ENCODE measurements at regions not wholly inside any gene's neighbourhood (a gene's known extent, or its start where the extent isn't known, plus 50 kb on each side); places are given as distances from the start of the nearest gene placed in this dataset.
"Not testable (repeated sequence)": the region's sequence is repeated elsewhere in the genome, so short reads cannot be mapped to it uniquely, and the experiment has no call there.

- TF ChIP-seq, protein P1, sequence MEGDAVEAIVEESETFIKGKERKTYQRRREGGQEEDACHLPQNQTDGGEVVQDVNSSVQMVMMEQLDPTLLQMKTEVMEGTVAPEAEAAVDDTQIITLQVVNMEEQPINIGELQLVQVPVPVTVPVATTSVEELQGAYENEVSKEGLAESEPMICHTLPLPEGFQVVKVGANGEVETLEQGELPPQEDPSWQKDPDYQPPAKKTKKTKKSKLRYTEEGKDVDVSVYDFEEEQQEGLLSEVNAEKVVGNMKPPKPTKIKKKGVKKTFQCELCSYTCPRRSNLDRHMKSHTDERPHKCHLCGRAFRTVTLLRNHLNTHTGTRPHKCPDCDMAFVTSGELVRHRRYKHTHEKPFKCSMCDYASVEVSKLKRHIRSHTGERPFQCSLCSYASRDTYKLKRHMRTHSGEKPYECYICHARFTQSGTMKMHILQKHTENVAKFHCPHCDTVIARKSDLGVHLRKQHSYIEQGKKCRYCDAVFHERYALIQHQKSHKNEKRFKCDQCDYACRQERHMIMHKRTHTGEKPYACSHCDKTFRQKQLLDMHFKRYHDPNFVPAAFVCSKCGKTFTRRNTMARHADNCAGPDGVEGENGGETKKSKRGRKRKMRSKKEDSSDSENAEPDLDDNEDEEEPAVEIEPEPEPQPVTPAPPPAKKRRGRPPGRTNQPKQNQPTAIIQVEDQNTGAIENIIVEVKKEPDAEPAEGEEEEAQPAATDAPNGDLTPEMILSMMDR (IDR thresholded peaks at IDR 0.05; ENCODE audit: control insufficient read depth, extremely low read depth, insufficient read depth) = no peak
- H3K4me3 ChIP-seq (ENCODE audit: low read depth, low read length) = no peak overlapping the region
- no peak for DNase-seq (ENCODE audit: low read depth)
These were observed 93.8 kb downstream of the NXNL2 start for GRCh38 chr9:88628811-88629210.

DNA sequence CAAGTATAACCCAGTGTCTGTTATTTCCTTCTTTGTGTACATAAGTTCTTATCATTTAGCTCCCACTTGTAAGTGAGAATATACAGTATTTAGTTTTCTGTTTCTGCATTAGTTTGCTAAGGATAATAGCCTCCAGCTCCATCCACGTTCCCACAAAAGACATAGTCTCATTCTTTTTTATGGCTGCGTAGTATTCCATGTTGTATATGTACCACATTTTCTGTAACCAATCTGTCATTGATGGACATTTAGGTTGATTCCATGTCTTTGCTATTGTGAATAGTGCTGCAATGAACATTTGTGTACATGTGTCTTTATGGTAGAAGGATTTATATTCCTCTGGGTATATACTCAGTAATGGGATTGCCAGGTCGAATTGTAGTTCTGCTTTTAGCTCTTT is 95.6 kb downstream of the NXNL2 start:
- H3K4me3 ChIP-seq (ENCODE audit: low read depth, low read length); DNase-seq (ENCODE audit: low read depth): not testable (repeated sequence)

DNA sequence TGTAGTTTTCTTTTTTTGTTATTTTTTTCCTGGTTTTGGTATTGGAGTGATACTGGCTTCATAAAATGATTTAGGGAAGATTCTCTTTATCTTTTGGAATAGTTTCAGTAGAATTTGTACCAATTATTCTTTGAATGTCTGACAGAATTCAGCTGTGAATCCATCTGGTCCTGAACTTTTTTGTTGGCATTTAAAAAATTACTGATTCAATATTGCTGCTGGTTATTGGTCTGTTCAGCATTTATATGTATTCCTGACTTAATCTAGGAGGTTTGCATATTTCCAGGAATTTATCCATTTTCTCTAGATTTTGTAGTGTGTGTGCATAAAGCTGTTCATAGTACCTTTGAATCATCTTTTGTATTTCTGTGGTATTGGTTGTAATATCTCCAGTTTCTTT is 100.2 kb downstream of the NXNL2 start:
- TF ChIP-seq, protein P1 (IDR thresholded peaks at IDR 0.05; ENCODE audit: control insufficient read depth, extremely low read depth, insufficient read depth) = no peak
- DNase-seq (ENCODE audit: low read depth) = no peak

DNA sequence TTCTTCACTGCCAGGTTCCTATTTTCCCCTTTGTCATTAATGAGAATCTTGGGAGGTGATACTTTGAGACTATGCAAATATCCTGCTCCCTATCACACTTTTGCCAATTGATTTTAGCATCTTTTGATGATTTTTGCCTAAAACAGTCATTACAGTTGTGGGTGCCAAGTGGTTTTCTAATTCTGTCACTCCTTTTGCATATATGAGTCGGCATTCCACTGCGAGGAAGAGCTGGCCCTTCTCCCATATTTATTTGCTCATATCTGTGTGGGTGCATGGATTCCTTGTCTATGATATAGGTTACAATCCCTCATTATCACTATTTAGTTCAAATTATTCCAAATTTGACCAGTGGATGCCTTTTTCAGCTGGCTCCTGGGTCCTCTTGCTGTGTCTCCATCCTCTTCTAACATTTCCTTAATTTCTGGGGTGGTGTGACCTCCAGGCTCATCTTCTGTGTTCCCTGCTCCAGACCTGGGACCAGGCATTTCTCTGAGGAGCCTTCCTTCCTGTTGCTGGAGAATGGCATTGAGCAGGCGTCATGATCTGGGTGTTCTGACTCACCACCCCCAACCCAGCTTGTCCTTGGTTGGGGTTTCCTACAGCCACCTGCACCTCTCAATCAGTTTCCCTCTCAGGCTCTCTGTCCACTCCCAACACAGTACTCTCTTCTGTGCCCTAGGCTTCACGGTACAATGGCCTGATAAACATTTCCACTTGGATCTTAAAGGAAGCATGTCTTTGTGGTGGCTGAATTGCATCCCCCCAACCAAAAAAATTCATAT is 106.7 kb downstream of the NXNL2 start:
- DNase-seq (ENCODE audit: low read depth) = no peak
- H3K4me3 ChIP-seq (ENCODE audit: low read depth, low read length) = no peak overlapping the region
- TF ChIP-seq, protein P1 (IDR thresholded peaks at IDR 0.05; ENCODE audit: control insufficient read depth, extremely low read depth, insufficient read depth) = no peak

More for the DNA sequence above, 100.2 kb downstream of the NXNL2 start:
- no peak overlapping the region for H3K4me3 ChIP-seq (ENCODE audit: low read depth, low read length)

DNA sequence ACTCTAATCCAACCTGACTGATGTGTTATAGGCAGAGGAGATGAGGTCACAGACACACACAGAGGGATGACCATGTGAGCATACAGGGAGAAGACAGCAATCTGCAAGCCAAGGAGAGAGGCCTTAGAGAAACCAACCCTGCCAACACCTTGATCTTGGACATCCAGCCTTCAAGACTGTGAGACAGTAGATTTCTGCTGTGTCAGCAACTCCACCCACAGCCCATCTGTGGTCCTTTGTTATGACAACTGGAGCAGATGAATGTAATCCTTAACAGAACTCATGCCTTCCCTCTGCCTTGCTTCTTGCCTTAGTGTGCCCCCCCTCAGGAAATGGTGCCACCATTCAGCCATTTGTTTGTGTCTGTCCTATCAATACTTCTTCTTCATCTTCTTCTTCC is 107.4 kb downstream of the NXNL2 start:
- no peak overlapping the region for H3K4me3 ChIP-seq (ENCODE audit: low read depth, low read length)
- TF ChIP-seq, protein P1 (IDR thresholded peaks at IDR 0.05; ENCODE audit: control insufficient read depth, extremely low read depth, insufficient read depth) = no peak
- no peak for DNase-seq (ENCODE audit: low read depth)

DNA sequence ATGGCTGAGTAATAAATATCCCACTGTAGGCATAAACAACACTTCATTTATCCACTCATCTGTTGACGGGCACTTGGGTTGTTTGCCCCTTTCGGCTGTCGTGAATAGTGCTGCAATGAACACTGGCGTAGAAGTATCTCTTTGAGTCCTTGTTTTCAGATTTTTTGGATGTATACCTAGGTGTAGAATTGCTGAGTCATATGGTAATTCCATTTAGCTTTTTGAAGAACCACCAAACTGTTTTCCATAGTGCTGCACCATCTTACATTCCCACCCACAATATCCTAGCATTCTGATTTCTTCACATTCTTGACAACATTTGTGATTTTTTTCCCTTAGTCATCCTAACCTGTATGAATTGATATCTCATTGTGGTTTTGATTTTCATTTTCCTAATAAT is 109.0 kb downstream of the NXNL2 start:
- no peak overlapping the region for H3K4me3 ChIP-seq (ENCODE audit: low read depth, low read length)
- no peak for DNase-seq (ENCODE audit: low read depth)
- TF ChIP-seq, protein P1 (IDR thresholded peaks at IDR 0.05; ENCODE audit: control insufficient read depth, extremely low read depth, insufficient read depth) = no peak

DNA sequence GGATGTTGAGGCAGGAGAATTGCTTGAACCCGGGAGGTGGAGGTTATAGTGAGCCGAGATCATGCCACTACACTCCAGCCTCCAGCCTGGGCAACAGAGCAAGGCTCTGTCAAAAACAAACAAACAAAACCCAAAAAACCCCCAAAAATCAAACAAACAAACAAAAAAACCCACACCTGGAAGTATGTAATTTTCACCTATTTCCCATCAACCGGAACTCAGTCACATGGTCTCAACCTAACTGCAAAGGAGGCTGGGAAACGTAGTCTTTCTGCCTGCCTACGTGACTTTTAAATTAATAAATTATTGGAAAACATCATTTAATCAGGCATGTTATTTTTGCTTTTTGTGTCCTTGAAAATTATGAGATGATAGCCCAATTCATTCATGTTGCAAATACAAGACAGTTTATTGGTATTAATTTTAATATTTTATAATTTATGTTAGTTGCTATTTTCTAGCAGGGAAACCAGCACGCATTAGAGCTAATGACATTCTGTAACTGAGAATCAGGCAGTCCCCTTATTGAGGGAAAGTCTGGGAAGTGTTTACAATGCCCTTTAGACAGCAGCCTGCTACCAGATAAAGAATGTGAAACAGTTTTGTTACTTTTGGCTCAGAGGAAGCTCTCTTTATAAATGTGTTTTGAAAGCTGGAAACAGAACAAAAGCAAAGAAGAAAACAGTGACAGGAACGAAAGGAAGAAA is 110.3 kb downstream of the NXNL2 start:
- no peak for DNase-seq (ENCODE audit: low read depth)
- 0 out of 2 replicates have a peak overlapping the region, but pooled peaks have one; percentile 9 for H3K4me3 ChIP-seq (ENCODE audit: low read depth, low read length)
- TF ChIP-seq, protein P1 (IDR thresholded peaks at IDR 0.05; ENCODE audit: control insufficient read depth, extremely low read depth, insufficient read depth) = no peak
